Testis (tissue), 2 donors: ENCODE measurements at regions not wholly inside any gene's neighbourhood (a gene's known extent, or its start where the extent isn't known, plus 50 kb on each side); places are given as distances from the start of the nearest gene placed in this dataset.

Experiments
- DNase-seq: peaks from one replicate; pipeline ENCODE4 v3.0.0-alpha.2; 2019
- H3K27ac ChIP-seq, 2 donors: fragments of 200-600 bp; sonication (generic); one replicate each; pipeline ENCODE4 v1.5.1; 2019
- H3K27me3 ChIP-seq: fragments of 200-600 bp; sonication (generic); one replicate; pipeline ENCODE4 v1.5.1; 2019
- H3K36me3 ChIP-seq: fragments of 200-600 bp; sonication (generic); one replicate; pipeline ENCODE4 v1.5.1; 2017; ENCODE audit warnings: low read depth; ENCODE audit errors: missing control alignments
- H3K4me1 ChIP-seq: fragments of 200-600 bp; sonication (generic); one replicate; pipeline ENCODE4 v1.5.1; 2019
- H3K4me3 ChIP-seq, 2 donors: fragments of 200-600 bp; sonication (generic); one replicate each; pipeline ENCODE4 v1.5.1; 2017 to 2019
- H3K9me3 ChIP-seq: fragments of 200-600 bp; sonication (generic); one replicate; pipeline ENCODE4 v1.5.1; 2017
- POLR2A ChIP-seq: fragments of 450-650 bp; IDR thresholded peaks from one replicate; pipeline ENCODE4 v1.6.1; 2017; ENCODE audit warnings: antibody characterized with exemption, mild to moderate bottlenecking, moderate library complexity
- WGBS, 2 donors: methylation state at CpG; one replicate each; pipeline ENCODE4 v1.1.5; 2018; 5-methylcytosine and 5-hydroxymethylcytosine counted together
- intact Hi-C: fragments of 100-400 bp; cut with DNase I; formaldehyde crosslinking; loops from one replicate; pipeline ENCODE4 v1.15.1; 2023; ENCODE audit warnings: low total_unique reads
- TF ChIP-seq, protein P1 (sequence below), 3 experiments: fragments of 450-650 bp in 2 of 3; fragments of 200-600 bp in 1 of 3; sonication (generic) in 1 of 3; IDR thresholded peaks; one replicate each; pipeline ENCODE4 v1.5.1; 2016 to 2019; ENCODE audit warnings: antibody characterized with exemption in 3 of 3, mild to moderate bottlenecking in 2 of 3, moderate library complexity in 1 of 3

DNA sequence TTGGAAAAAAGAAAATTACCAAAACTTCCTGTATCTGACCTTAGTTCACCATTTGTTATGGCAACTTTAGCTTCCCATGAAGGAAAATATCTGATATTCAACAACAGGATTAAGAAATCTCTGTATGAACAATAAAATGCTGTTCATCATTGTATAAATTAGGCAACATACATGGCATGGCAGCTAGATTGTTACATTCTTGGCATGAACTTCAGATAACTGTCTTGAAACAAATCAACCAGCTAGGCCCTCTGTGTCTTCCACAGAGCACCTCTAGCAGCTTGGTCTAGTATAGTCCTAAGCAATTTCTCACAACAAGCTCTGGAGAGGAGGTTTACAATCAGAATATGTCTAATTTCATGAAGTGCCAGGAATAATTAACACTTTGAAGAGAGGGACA is 105.4 kb upstream of the PCDH7 start:
- Histone ChIP-seq H3K27me3 (no peaks in the 10 kb centered on the region), H3K4me1 (no peaks in the 10 kb centered on the region), H3K27ac (no peak overlapping the region), H3K36me3 (no peaks in the 10 kb centered on the region), H3K9me3 (no peaks in the 10 kb centered on the region), H3K4me3 (no peak overlapping the region)
- intact Hi-C loops, result no loop called here
- TF ChIP-seq, protein P1, sequence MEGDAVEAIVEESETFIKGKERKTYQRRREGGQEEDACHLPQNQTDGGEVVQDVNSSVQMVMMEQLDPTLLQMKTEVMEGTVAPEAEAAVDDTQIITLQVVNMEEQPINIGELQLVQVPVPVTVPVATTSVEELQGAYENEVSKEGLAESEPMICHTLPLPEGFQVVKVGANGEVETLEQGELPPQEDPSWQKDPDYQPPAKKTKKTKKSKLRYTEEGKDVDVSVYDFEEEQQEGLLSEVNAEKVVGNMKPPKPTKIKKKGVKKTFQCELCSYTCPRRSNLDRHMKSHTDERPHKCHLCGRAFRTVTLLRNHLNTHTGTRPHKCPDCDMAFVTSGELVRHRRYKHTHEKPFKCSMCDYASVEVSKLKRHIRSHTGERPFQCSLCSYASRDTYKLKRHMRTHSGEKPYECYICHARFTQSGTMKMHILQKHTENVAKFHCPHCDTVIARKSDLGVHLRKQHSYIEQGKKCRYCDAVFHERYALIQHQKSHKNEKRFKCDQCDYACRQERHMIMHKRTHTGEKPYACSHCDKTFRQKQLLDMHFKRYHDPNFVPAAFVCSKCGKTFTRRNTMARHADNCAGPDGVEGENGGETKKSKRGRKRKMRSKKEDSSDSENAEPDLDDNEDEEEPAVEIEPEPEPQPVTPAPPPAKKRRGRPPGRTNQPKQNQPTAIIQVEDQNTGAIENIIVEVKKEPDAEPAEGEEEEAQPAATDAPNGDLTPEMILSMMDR (IDR thresholded peaks at IDR 0.05), result no peak
- no peak for TF ChIP-seq POLR2A
- DNase-seq, result no peak

DNA sequence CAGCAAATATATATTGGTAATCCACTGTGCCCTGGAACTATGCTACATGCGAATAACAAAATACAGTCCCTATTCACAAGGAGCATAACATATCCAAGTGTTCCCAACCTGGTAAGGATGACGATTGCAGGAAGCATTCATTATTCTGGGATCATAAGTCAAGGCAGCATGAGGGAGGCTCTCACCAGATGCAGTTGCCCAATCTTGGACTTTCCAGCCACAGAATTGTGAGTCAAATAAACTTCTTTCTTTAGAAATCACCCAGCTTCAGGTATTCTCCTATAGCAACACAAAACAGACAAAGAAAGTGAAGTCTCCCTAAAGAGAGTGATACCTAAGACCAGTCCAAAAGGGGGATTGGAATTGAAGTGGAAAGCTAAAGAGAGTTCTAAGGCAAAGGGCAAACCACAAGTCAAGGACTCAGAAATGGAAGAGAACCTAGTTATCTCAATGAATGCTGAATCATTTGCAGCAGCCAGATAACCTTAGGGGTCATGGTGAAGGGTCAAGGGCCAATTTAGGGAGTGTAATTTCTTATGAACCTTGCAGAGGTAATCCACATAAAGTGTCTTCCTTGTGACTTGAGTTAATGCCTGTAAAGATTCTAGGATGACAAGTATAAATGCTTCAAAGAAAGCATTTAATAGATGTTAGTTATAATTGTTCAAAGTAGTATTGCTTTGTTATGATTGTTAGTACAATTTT is 103.1 kb upstream of the PCDH7 start:
- H3K36me3 ChIP-seq, result no peaks in the 10 kb centered on the region
- H3K27me3 ChIP-seq, result no peaks in the 10 kb centered on the region
- no peaks in the 10 kb centered on the region for H3K4me1 ChIP-seq
- DNase-seq, result no peak
- H3K4me3 ChIP-seq, result no peak overlapping the region
- 73 to 81% methylated on average over 2 of the region's 2 CpGs for WGBS, 2 donors
- no peak overlapping the region for H3K27ac ChIP-seq
- no peak for TF ChIP-seq POLR2A
- TF ChIP-seq, protein P1 (IDR thresholded peaks at IDR 0.05), result no peak
- no peaks in the 10 kb centered on the region for H3K9me3 ChIP-seq
- intact Hi-C loops, result no loop called here

DNA sequence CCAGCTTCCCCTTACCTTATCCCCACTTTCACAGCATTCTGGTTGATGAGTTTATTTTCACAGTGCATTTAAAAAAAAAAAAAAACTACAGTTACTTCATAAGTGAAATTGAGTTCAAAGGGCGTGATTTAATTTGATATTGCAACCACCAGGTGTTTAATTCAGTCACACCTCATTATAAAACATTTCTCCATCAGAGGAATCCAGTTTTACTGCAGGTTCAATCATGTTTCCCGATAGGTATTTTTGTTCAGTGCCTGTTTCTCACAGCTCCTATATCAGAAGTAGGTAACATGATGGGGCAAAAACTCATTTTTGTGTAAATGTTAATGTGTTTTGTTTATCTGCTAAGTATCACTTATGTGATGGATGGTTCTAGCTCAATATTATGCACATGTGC is 102.3 kb upstream of the PCDH7 start:
- H3K9me3 ChIP-seq, result no peaks in the 10 kb centered on the region
- intact Hi-C loops, result no loop called here
- no peaks in the 10 kb centered on the region for H3K36me3 ChIP-seq
- H3K27ac ChIP-seq, result no peak overlapping the region
- H3K4me3 ChIP-seq, result no peak overlapping the region
- no peaks in the 10 kb centered on the region for H3K27me3 ChIP-seq
- TF ChIP-seq, protein P1 (IDR thresholded peaks at IDR 0.05), result no peak
- no peak for TF ChIP-seq POLR2A
- H3K4me1 ChIP-seq, result no peaks in the 10 kb centered on the region
- no peak for DNase-seq
- 93 to 96% methylated on average over 2 of the region's 2 CpGs for WGBS, 2 donors

DNA sequence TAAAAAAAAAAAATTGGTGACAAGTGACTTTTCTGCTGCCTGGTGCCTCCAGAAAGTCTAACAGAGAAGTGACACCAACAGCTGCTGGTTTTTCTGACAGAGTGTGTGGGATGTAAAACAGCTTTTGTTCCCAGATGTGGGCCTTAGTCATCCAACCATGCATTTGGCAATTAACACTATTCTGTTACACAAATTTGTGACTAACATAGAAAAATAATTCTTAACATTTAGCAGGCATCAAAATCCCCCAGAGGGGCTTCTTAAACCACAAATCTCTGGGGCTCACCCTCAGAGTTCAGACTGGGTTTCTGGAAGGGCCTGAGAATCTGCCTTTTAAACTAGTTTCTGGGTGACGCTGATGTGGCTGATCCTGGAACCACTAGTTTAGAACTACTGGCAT is 100.5 kb upstream of the PCDH7 start:
- WGBS, 2 donors, result 37 to 55% methylated on average over 1 of the region's 1 CpG
- no peaks in the 10 kb centered on the region for H3K4me1 ChIP-seq
- no peaks in the 10 kb centered on the region for H3K36me3 ChIP-seq
- no peak for TF ChIP-seq POLR2A
- TF ChIP-seq, protein P1 (IDR thresholded peaks at IDR 0.05), result no peak
- H3K9me3 ChIP-seq, result no peaks in the 10 kb centered on the region
- H3K27me3 ChIP-seq, result no peaks in the 10 kb centered on the region
- DNase-seq, result no peak
- intact Hi-C loops, result no loop called here
- no peak overlapping the region for H3K4me3 ChIP-seq
- H3K27ac ChIP-seq, result no peak overlapping the region

DNA sequence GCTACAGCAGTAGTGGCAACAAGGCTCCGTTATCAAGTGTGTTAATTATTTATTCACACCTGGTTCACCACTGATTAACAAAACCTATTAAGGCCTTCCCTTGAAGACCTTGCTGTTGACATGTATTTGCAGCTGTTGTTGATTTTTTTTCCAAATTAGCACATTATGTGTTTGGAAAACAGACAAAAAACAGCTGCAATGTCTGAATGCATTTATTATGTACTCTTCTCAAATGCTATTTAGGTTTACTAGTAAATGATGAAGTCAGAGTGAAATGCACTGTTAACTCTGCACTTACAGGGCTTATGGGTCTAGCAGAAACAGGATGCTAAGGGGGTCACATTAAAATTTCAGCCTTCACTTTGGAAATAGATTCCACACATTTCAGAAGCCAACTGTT is 99.5 kb upstream of the PCDH7 start:
- TF ChIP-seq POLR2A, result no peak
- TF ChIP-seq, protein P1 (IDR thresholded peaks at IDR 0.05), result no peak
- no peak for DNase-seq
- Histone ChIP-seq H3K27ac (no peak overlapping the region), H3K4me3 (no peak overlapping the region), H3K9me3 (no peaks in the 10 kb centered on the region), H3K4me1 (no peaks in the 10 kb centered on the region), H3K36me3 (no peaks in the 10 kb centered on the region), H3K27me3 (no peaks in the 10 kb centered on the region)
- 68 to 77% methylated on average over 1 of the region's 1 CpG for WGBS, 2 donors
- intact Hi-C loops, result no loop called here
